ENCODE measurements at regions not wholly inside any gene's neighbourhood (a gene's known extent, or its start where the extent isn't known, plus 50 kb on each side); places are given as distances from the start of the nearest gene placed in this dataset.

GRCh38 chr14:51581017-51581881, 70.5 kb upstream of the FRMD6 start:
- no peaks in the 10 kb centered on the region for H3K79me2 ChIP-seq (ENCODE audit: low read length)

DNA sequence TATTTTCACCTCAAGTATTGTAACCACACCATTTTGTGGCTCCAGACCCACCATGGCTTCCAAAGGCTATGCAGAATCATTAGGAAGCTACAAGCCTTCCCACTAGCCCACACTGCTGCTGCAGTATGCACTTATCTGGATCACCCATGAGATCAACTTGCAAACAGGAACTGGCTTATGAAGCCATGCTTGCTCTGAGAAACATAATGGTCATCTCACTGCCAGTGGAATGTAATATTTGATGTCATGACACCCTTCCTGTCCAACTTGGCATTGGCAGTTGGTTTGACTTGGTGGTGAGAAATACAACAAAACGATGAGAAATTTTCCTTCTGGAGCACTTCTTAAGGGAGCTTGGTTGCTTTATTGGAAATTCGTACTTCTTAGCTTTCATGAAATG, 69.3 kb upstream of the FRMD6 start:
- Histone ChIP-seq H3K4me2 (ENCODE audit: low read depth, low read length, poor library complexity, severe bottlenecking) (no peak overlapping the region), H2AFZ (ENCODE audit: low read length) (no peak overlapping the region), H3K4me3 (ENCODE audit: low read length) (no peak overlapping the region), H4K20me1 (ENCODE audit: insufficient read depth, low read depth, low read length) (no peaks in the 10 kb centered on the region), H3K27me3 (ENCODE audit: low read length) (no peaks in the 10 kb centered on the region), H3K79me2 (ENCODE audit: low read length) (no peaks in the 10 kb centered on the region), H3K9me2 (replicated peaks; ENCODE audit: insufficient read depth, low read length) (no peaks in the 10 kb centered on the region), H3K27ac (ENCODE audit: low read length) (no peak overlapping the region), H3K9ac (ENCODE audit: low read length) (no peak overlapping the region), H3K9me3 (ENCODE audit: low read length) (no peaks in the 10 kb centered on the region), H3K36me3 (ENCODE audit: insufficient read depth, low read length) (no peaks in the 10 kb centered on the region), H3K4me1 (ENCODE audit: low read length) (no peaks in the 10 kb centered on the region)
- DNase-seq: no peak

More at GRCh38 chr14:51581017-51581881, 70.5 kb upstream of the FRMD6 start:
- Histone ChIP-seq H3K27ac (ENCODE audit: low read length) (no peak overlapping the region), H3K4me1 (ENCODE audit: low read length) (no peaks in the 10 kb centered on the region), H3K9me3 (ENCODE audit: low read length) (no peaks in the 10 kb centered on the region), H3K9me2 (replicated peaks; ENCODE audit: insufficient read depth, low read length) (no peaks in the 10 kb centered on the region), H3K27me3 (ENCODE audit: low read length) (no peaks in the 10 kb centered on the region), H3K4me2 (ENCODE audit: low read depth, low read length, poor library complexity, severe bottlenecking) (no peak overlapping the region), H3K4me3 (ENCODE audit: low read length) (no peak overlapping the region), H2AFZ (ENCODE audit: low read length) (no peak overlapping the region), H4K20me1 (ENCODE audit: insufficient read depth, low read depth, low read length) (no peaks in the 10 kb centered on the region), H3K9ac (ENCODE audit: low read length) (no peak overlapping the region), H3K36me3 (ENCODE audit: insufficient read depth, low read length) (no peaks in the 10 kb centered on the region)
- no peak for DNase-seq

DNA sequence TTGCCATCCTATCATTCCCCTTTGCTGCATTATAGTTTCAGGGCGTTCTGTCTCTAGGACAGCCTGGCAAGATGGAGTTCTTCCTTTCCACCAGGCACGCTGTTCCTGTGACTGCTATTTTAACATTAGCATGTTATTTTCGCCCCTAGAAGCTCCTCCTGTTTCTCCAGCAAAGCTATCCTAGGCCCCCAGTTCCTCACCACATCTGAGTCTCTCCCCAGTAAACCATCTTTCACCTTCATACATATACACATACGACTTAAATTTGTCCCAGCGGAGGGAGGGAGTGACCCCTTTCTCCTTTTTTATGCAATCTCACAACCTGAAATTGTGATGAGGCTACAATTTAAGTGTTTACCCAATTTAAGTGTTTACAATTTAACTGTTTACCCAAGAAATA, 66.7 kb upstream of the FRMD6 start:
- Histone ChIP-seq H3K27me3 (ENCODE audit: low read length) (no peaks in the 10 kb centered on the region), H3K9ac (ENCODE audit: low read length) (no peak overlapping the region), H3K9me2 (replicated peaks; ENCODE audit: insufficient read depth, low read length) (no peaks in the 10 kb centered on the region), H3K27ac (ENCODE audit: low read length) (no peak overlapping the region), H3K4me1 (ENCODE audit: low read length) (no peaks in the 10 kb centered on the region), H3K79me2 (ENCODE audit: low read length) (no peaks in the 10 kb centered on the region), H2AFZ (ENCODE audit: low read length) (no peak overlapping the region), H3K9me3 (ENCODE audit: low read length) (no peaks in the 10 kb centered on the region), H3K4me3 (ENCODE audit: low read length) (no peak overlapping the region), H3K4me2 (ENCODE audit: low read depth, low read length, poor library complexity, severe bottlenecking) (no peak overlapping the region), H4K20me1 (ENCODE audit: insufficient read depth, low read depth, low read length) (no peaks in the 10 kb centered on the region), H3K36me3 (ENCODE audit: insufficient read depth, low read length) (no peaks in the 10 kb centered on the region)
- DNase-seq: no peak

GRCh38 chr14:51592836-51593235, 58.9 kb upstream of the FRMD6 start:
- H2AFZ ChIP-seq (ENCODE audit: low read length): no peak overlapping the region
- no peak for DNase-seq
- H3K27ac ChIP-seq (ENCODE audit: low read length): no peak overlapping the region
- no peak overlapping the region for H3K4me2 ChIP-seq (ENCODE audit: low read depth, low read length, poor library complexity, severe bottlenecking)
- no peaks in the 10 kb centered on the region for H3K27me3 ChIP-seq (ENCODE audit: low read length)
- H3K36me3 ChIP-seq (ENCODE audit: insufficient read depth, low read length): no peaks in the 10 kb centered on the region
- H3K79me2 ChIP-seq (ENCODE audit: low read length): no peaks in the 10 kb centered on the region
- H3K9ac ChIP-seq (ENCODE audit: low read length): no peak overlapping the region
- no peaks in the 10 kb centered on the region for H3K9me3 ChIP-seq (ENCODE audit: low read length)
- H3K4me1 ChIP-seq (ENCODE audit: low read length): no peaks in the 10 kb centered on the region
- H4K20me1 ChIP-seq (ENCODE audit: insufficient read depth, low read depth, low read length): no peaks in the 10 kb centered on the region
- no peak overlapping the region for H3K4me3 ChIP-seq (ENCODE audit: low read length)
- H3K9me2 ChIP-seq (replicated peaks; ENCODE audit: insufficient read depth, low read length): no peaks in the 10 kb centered on the region

DNA sequence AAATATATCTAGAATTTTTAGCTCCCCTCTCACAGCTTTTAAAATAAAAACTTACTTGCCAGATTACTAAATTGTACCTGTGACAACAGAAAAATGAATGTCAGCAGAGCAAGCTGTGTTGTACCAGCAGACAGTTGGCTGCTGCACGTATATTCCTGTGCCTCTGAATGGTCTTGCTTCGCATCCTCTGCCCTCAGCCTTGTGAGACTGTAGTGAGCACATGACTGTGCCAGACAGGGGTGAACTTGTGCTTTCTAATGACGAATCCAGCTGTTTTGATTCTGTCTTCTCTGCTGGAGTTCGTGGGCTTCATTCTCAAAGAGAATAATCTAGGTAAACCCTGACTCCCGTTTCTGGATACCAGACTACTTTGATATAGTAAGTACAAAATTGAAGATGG, 58.3 kb upstream of the FRMD6 start:
- no peaks in the 10 kb centered on the region for H3K79me2 ChIP-seq (ENCODE audit: low read length)
- no peak overlapping the region for H3K27ac ChIP-seq (ENCODE audit: low read length)
- no peaks in the 10 kb centered on the region for H3K9me3 ChIP-seq (ENCODE audit: low read length)
- no peaks in the 10 kb centered on the region for H4K20me1 ChIP-seq (ENCODE audit: insufficient read depth, low read depth, low read length)
- no peaks in the 10 kb centered on the region for H3K9me2 ChIP-seq (replicated peaks; ENCODE audit: insufficient read depth, low read length)
- no peaks in the 10 kb centered on the region for H3K27me3 ChIP-seq (ENCODE audit: low read length)
- no peak overlapping the region for H3K9ac ChIP-seq (ENCODE audit: low read length)
- no peak overlapping the region for H3K4me2 ChIP-seq (ENCODE audit: low read depth, low read length, poor library complexity, severe bottlenecking)
- H3K4me3 ChIP-seq (ENCODE audit: low read length): no peak overlapping the region
- H3K36me3 ChIP-seq (ENCODE audit: insufficient read depth, low read length): no peaks in the 10 kb centered on the region
- H3K4me1 ChIP-seq (ENCODE audit: low read length): no peaks in the 10 kb centered on the region
- H2AFZ ChIP-seq (ENCODE audit: low read length): no peak overlapping the region
- DNase-seq: no peak

- no peak overlapping the region for H3K9ac ChIP-seq (ENCODE audit: low read length)
- H2AFZ ChIP-seq (ENCODE audit: low read length): no peak overlapping the region
- no peaks in the 10 kb centered on the region for H3K36me3 ChIP-seq (ENCODE audit: insufficient read depth, low read length)
- H3K79me2 ChIP-seq (ENCODE audit: low read length): no peaks in the 10 kb centered on the region
- DNase-seq: no peak
- H3K9me2 ChIP-seq (replicated peaks; ENCODE audit: insufficient read depth, low read length): no peaks in the 10 kb centered on the region
- no peaks in the 10 kb centered on the region for H3K4me1 ChIP-seq (ENCODE audit: low read length)
- no peak overlapping the region for H3K4me3 ChIP-seq (ENCODE audit: low read length)
- H3K27me3 ChIP-seq (ENCODE audit: low read length): no peaks in the 10 kb centered on the region
- no peak overlapping the region for H3K4me2 ChIP-seq (ENCODE audit: low read depth, low read length, poor library complexity, severe bottlenecking)
- H4K20me1 ChIP-seq (ENCODE audit: insufficient read depth, low read depth, low read length): no peaks in the 10 kb centered on the region
- no peaks in the 10 kb centered on the region for H3K9me3 ChIP-seq (ENCODE audit: low read length)
- H3K27ac ChIP-seq (ENCODE audit: low read length): no peak overlapping the region
Measured at GRCh38 chr14:51595881-51596455, 55.7 kb upstream of the FRMD6 start.

- Histone ChIP-seq H3K4me2 (ENCODE audit: low read depth, low read length, poor library complexity, severe bottlenecking) (no peak overlapping the region), H3K27ac (ENCODE audit: low read length) (no peak overlapping the region), H3K27me3 (ENCODE audit: low read length) (no peaks in the 10 kb centered on the region), H3K9me2 (replicated peaks; ENCODE audit: insufficient read depth, low read length) (no peaks in the 10 kb centered on the region), H2AFZ (ENCODE audit: low read length) (no peak overlapping the region), H4K20me1 (ENCODE audit: insufficient read depth, low read depth, low read length) (no peaks in the 10 kb centered on the region), H3K4me1 (ENCODE audit: low read length) (no peaks in the 10 kb centered on the region), H3K36me3 (ENCODE audit: insufficient read depth, low read length) (no peaks in the 10 kb centered on the region), H3K9me3 (ENCODE audit: low read length) (no peaks in the 10 kb centered on the region), H3K79me2 (ENCODE audit: low read length) (no peaks in the 10 kb centered on the region), H3K9ac (ENCODE audit: low read length) (no peak overlapping the region), H3K4me3 (ENCODE audit: low read length) (no peak overlapping the region)
- no peak for DNase-seq
Measured at GRCh38 chr14:51596488-51597117, 55.1 kb upstream of the FRMD6 start.

- Histone ChIP-seq H3K4me3 (ENCODE audit: low read length) (no peak overlapping the region), H3K79me2 (ENCODE audit: low read length) (no peaks in the 10 kb centered on the region), H3K27me3 (ENCODE audit: low read length) (no peaks in the 10 kb centered on the region), H3K27ac (ENCODE audit: low read length) (no peak overlapping the region), H3K4me2 (ENCODE audit: low read depth, low read length, poor library complexity, severe bottlenecking) (no peak overlapping the region), H3K9me3 (ENCODE audit: low read length) (no peaks in the 10 kb centered on the region), H2AFZ (ENCODE audit: low read length) (no peak overlapping the region), H3K4me1 (ENCODE audit: low read length) (no peaks in the 10 kb centered on the region), H3K36me3 (ENCODE audit: insufficient read depth, low read length) (no peaks in the 10 kb centered on the region), H3K9me2 (replicated peaks; ENCODE audit: insufficient read depth, low read length) (no peaks in the 10 kb centered on the region), H3K9ac (ENCODE audit: low read length) (no peak overlapping the region), H4K20me1 (ENCODE audit: insufficient read depth, low read depth, low read length) (no peaks in the 10 kb centered on the region)
- no peak for DNase-seq
Measured at GRCh38 chr14:51597261-51598001, 54.3 kb upstream of the FRMD6 start.
